Fibroblast of lung (primary cell): ENCODE measurements at regions not wholly inside any gene's neighbourhood (a gene's known extent, or its start where the extent isn't known, plus 50 kb on each side); places are given as distances from the start of the nearest gene placed in this dataset.

Experiments
- DNase-seq, 2 donors: peaks; one replicate each; pipeline versions ENCODE4 v3.0.0 to v3.0.0-alpha.2; 2010; ENCODE audit warnings: low read depth in 2 of 2
- H2AFZ ChIP-seq: 2 replicates; pipeline ENCODE4 v1.5.1; 2012; ENCODE audit warnings: low read length, control low read depth, inconsistent platforms
- H3K27ac ChIP-seq: 2 replicates; pipeline ENCODE4 v1.5.1; 2011; ENCODE audit warnings: low read length, control low read depth; ENCODE audit not compliant: insufficient read depth
- H3K27me3 ChIP-seq: 2 replicates; pipeline ENCODE4 v1.5.1; 2011; ENCODE audit warnings: mild to moderate bottlenecking, low read length; ENCODE audit not compliant: control insufficient read depth, insufficient read depth
- H3K36me3 ChIP-seq: 2 replicates; pipeline ENCODE4 v1.5.1; 2011; ENCODE audit warnings: low read length; ENCODE audit not compliant: control insufficient read depth, insufficient read depth
- H3K4me1 ChIP-seq: 2 replicates; pipeline ENCODE4 v1.5.1; 2011; ENCODE audit warnings: low read length; ENCODE audit not compliant: control insufficient read depth, insufficient read depth; ENCODE audit errors: extremely low read depth
- H3K4me2 ChIP-seq: 2 replicates; pipeline ENCODE4 v1.5.1; 2011; ENCODE audit warnings: low read length, control low read depth; ENCODE audit not compliant: insufficient read depth; ENCODE audit errors: extremely low read depth
- H3K4me3 ChIP-seq, 4 experiments: fragments of 200-600 bp in 1 of 4; sonication (generic) in 1 of 4; replicated peaks in 1 of 4; 2 replicates each; pipeline ENCODE4 v1.5.1; 2011 to 2016; ENCODE audit warnings: low read length in 4 of 4, low read depth in 3 of 4, mild to moderate bottlenecking in 3 of 4, control low read depth in 2 of 4, inconsistent platforms in 1 of 4, mixed read lengths in 1 of 4; ENCODE audit not compliant: insufficient read depth in 1 of 4; ENCODE audit errors: control extremely low read depth in 1 of 4
- H3K79me2 ChIP-seq: 2 replicates; pipeline ENCODE4 v1.5.1; 2012; ENCODE audit warnings: mild to moderate bottlenecking, low read length, inconsistent platforms; ENCODE audit not compliant: control insufficient read depth, insufficient read depth
- H3K9ac ChIP-seq: 2 replicates; pipeline ENCODE4 v1.5.1; 2011; ENCODE audit warnings: mild to moderate bottlenecking, low read length, control low read depth; ENCODE audit not compliant: insufficient read depth
- H3K9me3 ChIP-seq: 2 replicates; pipeline ENCODE4 v1.5.1; 2012; ENCODE audit warnings: low read depth, low read length; ENCODE audit not compliant: control insufficient read depth, insufficient read depth
- H4K20me1 ChIP-seq: 2 replicates; pipeline ENCODE4 v1.5.1; 2011; ENCODE audit warnings: low read length; ENCODE audit not compliant: control insufficient read depth, insufficient read depth; ENCODE audit errors: extremely low read depth
- EZH2 ChIP-seq: IDR thresholded peaks from 2 replicates; pipeline ENCODE4 v1.5.1; 2012; ENCODE audit warnings: low read length, control low read depth, mild to moderate bottlenecking; ENCODE audit errors: missing control alignments
- TF ChIP-seq, protein P1 (sequence below), 2 donors: IDR thresholded peaks in 1 of 2; conservative IDR thresholded peaks in 1 of 2; 1 replicate in 1 of 2; 2 replicates in 1 of 2; pipeline ENCODE4 v1.5.1; 2011 to 2012; ENCODE audit warnings: low read length in 2 of 2, control low read depth in 1 of 2, inconsistent platforms in 1 of 2, low read depth in 1 of 2, mild to moderate bottlenecking in 1 of 2

DNA sequence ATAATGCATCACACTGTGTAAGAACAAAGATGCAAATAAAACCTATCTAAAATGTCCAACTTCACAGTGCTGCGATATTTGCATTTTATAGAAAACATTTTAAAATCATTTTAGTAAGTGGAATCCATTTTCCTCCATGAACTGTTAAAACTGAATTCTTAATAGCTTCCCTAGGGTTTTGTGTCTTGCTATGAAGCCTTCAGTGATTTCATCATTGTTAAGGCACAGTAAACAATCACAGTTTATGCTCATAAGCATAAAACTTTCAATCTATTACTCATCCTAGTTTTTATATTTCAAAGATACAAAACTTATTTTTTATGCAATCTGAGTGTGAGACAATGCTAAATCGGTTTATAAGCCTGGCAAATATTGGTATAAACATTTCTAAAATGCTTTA, 509.7 kb downstream of the TUSC7 start:
- no peaks in the 10 kb centered on the region for H3K79me2 ChIP-seq
- no peaks in the 10 kb centered on the region for H4K20me1 ChIP-seq
- no peaks in the 10 kb centered on the region for H3K9me3 ChIP-seq
- no peaks in the 10 kb centered on the region for H3K27me3 ChIP-seq
- no peak overlapping the region for H3K9ac ChIP-seq
- no peaks in the 10 kb centered on the region for H3K4me1 ChIP-seq
- TF ChIP-seq, protein P1, sequence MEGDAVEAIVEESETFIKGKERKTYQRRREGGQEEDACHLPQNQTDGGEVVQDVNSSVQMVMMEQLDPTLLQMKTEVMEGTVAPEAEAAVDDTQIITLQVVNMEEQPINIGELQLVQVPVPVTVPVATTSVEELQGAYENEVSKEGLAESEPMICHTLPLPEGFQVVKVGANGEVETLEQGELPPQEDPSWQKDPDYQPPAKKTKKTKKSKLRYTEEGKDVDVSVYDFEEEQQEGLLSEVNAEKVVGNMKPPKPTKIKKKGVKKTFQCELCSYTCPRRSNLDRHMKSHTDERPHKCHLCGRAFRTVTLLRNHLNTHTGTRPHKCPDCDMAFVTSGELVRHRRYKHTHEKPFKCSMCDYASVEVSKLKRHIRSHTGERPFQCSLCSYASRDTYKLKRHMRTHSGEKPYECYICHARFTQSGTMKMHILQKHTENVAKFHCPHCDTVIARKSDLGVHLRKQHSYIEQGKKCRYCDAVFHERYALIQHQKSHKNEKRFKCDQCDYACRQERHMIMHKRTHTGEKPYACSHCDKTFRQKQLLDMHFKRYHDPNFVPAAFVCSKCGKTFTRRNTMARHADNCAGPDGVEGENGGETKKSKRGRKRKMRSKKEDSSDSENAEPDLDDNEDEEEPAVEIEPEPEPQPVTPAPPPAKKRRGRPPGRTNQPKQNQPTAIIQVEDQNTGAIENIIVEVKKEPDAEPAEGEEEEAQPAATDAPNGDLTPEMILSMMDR (conservative IDR thresholded peaks at IDR 0.05 in 1 of 2, IDR thresholded peaks at IDR 0.05 in 1 of 2; ENCODE audit: low read depth in 1 of 2, low read length in 2 of 2): no peak
- no peak overlapping the region for H2AFZ ChIP-seq
- no peak overlapping the region for H3K27ac ChIP-seq
- no peak overlapping the region for H3K4me3 ChIP-seq
- H3K4me2 ChIP-seq: no peak overlapping the region
- no peaks in the 10 kb centered on the region for H3K36me3 ChIP-seq
- DNase-seq: peak in 1 of 2 donors; percentile 29

DNA sequence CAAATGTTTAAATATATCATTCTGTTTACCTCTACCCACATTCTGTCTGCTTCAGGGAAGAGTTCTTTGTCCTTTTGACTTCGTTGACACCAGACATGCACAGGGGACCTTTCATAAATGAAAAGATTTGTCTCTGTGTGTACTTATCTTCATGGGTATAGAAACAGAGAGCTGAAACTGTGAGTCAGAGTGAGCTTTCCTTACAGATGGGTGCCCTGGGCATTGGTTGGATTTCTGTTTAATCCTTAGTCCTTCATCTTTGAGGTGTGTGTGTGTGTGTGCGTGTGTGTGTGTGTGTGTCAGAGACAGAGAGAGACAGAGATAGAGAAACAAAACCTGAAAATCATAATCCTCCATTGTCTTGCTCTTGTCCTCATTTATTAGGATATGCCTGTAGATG, 517.4 kb downstream of the TUSC7 start:
- DNase-seq: no peak
- Histone ChIP-seq H3K9me3 (no peaks in the 10 kb centered on the region), H3K9ac (no peak overlapping the region), H3K27me3 (no peaks in the 10 kb centered on the region), H3K27ac (no peak overlapping the region), H3K4me2 (no peak overlapping the region), H2AFZ (no peak overlapping the region), H3K4me3 (no peak overlapping the region), H3K79me2 (no peaks in the 10 kb centered on the region), H3K36me3 (no peaks in the 10 kb centered on the region), H4K20me1 (no peaks in the 10 kb centered on the region), H3K4me1 (no peaks in the 10 kb centered on the region)
- TF ChIP-seq, protein P1 (conservative IDR thresholded peaks at IDR 0.05 in 1 of 2, IDR thresholded peaks at IDR 0.05 in 1 of 2; ENCODE audit: low read depth in 1 of 2, low read length in 2 of 2): no peak
- no peak for TF ChIP-seq EZH2

DNA sequence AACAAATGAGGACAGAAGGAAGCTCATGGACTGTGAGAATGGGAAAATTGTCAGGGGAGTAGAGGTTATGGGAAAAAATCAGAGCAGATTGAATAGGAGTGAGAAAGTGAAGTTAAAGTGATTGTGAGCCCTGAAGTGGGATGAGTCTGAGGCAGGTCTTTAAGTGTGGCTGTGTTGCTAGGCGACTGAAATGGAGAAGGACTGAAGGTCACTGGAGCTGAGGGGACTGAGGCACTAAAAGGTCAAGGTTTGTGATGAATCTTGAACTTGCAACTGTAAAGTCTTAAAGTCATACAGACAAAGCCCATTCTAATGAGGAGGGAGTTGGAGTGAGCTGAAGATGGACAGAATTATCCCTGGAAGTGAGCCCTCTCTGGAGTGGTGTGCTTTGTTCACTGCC, 518.9 kb downstream of the TUSC7 start:
- H3K4me2 ChIP-seq: no peak overlapping the region
- H4K20me1 ChIP-seq: no peaks in the 10 kb centered on the region
- no peak overlapping the region for H2AFZ ChIP-seq
- DNase-seq: no peak
- no peaks in the 10 kb centered on the region for H3K79me2 ChIP-seq
- no peak overlapping the region for H3K4me3 ChIP-seq
- H3K27me3 ChIP-seq: no peaks in the 10 kb centered on the region
- H3K9me3 ChIP-seq: no peaks in the 10 kb centered on the region
- H3K27ac ChIP-seq: no peak overlapping the region
- no peaks in the 10 kb centered on the region for H3K36me3 ChIP-seq
- TF ChIP-seq, protein P1 (conservative IDR thresholded peaks at IDR 0.05 in 1 of 2, IDR thresholded peaks at IDR 0.05 in 1 of 2; ENCODE audit: low read depth in 1 of 2, low read length in 2 of 2): no peak
- TF ChIP-seq EZH2: no peak
- H3K9ac ChIP-seq: no peak overlapping the region
- H3K4me1 ChIP-seq: no peaks in the 10 kb centered on the region
